GM21526 (cell line): ENCODE measurements at regions not wholly inside any gene's neighbourhood (a gene's known extent, or its start where the extent isn't known, plus 50 kb on each side); places are given as distances from the start of the nearest gene placed in this dataset.

Source experiments
- ATAC-seq: cut with Tn5 transposase; IDR thresholded peaks from one replicate; pipeline ENCODE4 v1.9.1; 2021; ENCODE audit warnings: moderate library complexity; ENCODE audit not compliant: unreplicated experiment, low FRiP score

DNA sequence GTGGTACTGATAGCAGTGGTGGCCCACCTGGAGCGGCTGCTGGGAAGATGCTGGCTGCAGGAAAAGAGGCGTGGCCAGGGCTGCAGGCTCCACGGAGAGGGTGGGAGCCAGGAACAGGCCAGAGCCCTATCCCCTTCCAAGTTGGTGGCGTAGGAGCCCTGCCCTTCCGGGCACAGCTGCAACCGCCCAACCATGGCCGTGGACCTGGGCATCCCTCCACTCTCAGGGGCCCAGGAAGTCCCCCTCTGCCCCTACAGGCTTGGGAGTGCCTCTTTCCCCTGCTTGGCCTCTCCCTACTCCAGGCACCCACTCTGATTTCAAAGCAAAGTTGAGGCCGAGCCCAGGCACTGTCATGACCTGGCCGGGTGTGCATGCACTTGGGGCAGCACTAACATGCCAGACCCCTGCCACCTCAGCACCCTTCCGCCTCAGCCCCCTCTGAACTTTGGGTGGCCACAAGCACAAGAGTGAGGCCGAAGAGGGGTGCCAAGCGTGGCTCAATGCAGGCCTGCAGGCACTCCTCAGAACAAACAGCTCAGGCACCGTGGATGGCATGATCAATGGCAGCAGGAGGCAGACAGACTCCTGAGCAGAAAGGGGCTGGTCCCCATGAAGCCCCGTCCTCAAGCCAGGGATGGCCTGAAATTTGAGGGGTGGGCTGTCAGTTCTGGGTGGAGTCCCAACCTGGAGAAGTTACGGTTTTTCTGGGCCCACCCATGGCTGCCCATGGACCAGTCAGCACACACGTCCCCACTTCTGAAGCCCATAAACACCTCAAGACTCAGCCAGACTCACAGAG lies 164.9 kb upstream of the PRNP start:
- no peak for ATAC-seq

DNA sequence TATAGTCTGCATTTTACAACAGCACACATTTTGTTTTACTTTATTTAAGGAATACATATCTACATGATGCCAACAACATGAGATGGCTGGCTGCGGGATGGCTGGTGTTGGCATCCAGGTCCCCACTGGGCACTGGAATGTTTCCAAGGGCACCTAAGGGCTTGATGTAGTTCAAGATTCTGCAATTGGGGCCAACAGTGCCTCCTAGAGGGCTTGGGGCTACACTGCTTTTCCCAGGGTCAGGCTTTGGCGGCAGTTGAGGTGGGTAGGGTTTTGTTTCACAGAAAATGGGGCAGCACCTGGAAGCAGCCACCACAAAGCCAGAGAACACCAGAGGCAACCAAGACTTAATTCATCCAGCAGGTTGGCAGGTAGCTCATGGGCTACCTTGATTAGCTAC lies 166.7 kb upstream of the PRNP start:
- ATAC-seq, result no peak

DNA sequence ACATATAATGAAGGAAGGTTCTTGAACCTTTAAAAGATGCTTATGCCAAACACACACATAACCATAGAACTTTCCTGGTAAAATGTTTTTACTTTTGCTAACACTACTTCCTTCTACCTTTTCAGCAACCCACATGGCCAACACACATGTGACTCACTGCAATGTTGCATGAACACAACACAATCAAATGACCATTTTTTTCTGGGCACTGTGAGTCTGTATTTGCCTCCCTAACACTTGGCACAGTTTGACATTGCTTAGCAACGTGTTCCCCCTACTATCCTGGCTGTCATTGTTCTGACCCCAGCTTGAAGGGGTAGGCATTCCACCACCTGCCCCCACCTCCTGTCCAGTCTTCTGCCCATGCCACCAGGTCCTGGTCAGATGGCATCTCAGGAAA lies 169.4 kb upstream of the PRNP start:
- no peak for ATAC-seq

DNA sequence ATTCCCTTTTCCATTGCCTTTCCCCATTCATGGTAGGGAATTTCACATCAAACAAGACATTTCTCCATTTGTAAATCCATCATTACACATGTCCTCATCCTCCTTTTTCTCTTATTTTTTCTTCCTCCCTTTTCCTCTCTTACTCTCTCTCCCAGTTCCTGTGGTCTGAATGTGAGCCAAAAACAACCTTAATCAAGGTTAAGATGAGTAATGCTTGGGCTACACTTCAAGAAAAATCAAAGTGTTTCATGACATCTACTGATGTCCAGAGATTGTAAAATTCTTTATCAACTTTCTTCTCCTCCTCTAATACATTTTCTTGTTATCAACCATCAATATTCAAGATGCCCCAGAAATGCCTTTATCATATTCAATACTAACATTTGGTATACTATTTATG lies 172.5 kb upstream of the PRNP start:
- ATAC-seq, result no peak

DNA sequence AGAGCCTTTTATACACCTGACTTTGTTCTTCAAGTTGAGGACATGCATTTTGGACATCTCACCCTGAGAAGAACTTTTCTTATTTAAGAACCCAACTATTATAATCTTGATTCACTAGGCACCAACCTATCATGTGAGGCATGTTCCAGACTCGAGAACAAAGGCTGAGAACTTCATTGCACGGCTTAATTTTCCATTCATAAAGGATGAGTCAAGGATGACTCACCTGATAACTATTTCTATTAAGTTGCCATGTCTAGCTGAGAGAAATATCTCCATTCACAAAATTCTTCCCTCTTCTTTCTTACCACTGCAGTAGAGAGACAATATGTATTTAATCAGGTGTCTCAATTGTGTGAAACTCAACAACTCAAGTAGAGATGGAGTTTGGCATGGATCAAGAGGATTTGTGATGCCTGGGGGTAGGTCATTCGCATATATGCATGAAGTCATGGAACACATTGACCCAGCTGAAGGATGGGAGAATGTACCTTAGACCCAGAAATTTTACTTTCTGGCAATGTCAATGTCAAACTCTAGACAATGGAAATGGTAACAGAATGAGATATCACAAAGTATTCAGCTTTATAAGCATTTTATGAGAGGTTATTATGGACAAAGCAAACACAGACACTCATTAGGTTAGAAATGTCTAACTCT lies 173.2 kb upstream of the PRNP start:
- ATAC-seq, result no peak

DNA sequence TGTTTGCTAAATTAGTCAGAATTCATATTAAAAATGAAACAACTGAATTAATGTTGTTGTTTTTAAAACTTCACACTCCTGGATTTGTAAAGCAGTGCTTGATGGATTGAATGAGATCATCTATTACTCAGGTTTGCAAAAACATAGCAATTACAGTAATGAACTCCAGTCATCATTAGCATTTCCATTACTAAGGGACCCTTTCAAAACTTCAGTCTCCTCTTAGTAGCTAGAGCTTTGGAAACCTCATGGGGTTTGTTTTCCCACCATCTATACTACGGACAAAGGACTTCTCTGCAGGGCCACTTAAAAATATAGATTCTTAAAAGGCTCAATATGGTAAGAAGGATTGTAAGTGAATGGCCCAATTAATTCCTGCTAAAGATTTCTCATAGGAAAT lies 174.5 kb upstream of the PRNP start:
- no peak for ATAC-seq

DNA sequence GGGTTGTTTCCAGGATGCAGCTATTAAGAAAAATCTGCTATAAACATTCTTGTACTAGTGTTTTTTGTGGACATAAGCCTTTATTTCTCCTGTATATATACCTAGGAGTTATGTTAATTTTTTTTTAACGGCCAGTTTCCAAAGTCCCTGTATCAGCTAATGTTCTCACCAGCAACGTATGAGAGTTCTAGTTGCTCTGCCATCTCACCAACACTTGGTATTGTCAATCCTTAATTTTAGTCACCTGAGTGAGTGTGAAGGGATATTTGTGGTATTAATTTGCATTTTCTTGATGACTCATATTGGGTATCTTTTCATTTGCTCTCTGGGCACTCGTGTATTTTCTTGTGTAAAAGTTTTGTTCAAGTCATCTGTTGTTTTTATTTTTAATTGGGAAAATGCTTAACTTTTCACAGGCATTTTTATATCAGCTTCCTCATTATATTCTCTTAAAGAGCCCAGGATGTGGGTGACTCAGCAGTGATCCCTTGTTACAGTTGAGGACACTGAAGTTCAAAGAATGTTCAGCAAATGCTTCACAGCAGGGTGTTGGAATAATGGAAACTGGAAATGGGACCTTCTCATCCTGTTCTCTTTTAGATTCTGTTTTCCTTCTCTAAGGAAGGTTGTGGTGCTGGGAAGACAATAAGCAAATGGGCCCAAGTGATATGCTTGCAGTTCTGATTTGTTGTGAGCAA lies 176.3 kb upstream of the PRNP start:
- ATAC-seq, result no peak

DNA sequence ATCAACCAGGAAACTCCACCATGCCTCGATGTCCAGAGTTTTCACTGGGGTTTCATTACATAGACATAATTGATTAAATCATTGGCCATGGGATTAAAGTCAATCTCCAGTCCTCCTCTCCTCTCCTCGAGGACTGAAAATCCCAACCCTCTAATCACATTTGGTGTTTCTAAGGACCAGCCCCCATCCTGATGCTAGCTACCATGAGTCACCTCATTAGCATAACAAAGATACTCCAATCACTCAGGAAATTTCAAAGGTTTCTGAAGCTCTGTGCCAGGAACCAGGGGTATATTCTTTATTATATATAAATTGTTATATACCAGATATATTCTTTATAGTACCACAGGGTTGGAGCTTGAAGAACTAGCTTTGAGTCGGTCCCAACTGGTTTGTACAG lies 177.5 kb upstream of the PRNP start:
- no peak for ATAC-seq

DNA sequence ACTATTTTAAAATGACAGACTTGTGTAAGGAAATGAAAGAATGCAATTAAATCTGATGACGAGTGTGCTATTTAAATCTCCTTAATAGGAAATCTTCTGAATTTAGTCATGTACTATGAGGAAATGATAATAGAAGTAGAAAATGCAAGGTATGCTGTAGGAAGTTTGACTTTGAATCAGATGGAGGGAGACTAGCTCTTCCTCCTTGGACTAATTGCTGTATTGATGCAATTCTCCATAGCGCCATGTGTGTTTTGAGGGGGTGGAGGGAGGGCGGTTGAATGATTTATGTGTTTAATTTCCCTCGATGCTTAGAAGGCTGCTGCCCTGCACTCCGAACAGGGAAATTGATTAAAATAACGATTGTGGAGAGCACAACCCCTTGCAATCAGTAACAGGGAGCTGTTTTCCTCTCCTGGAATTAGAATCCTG lies 179.0 kb upstream of the PRNP start:
- ATAC-seq, result no peak

DNA sequence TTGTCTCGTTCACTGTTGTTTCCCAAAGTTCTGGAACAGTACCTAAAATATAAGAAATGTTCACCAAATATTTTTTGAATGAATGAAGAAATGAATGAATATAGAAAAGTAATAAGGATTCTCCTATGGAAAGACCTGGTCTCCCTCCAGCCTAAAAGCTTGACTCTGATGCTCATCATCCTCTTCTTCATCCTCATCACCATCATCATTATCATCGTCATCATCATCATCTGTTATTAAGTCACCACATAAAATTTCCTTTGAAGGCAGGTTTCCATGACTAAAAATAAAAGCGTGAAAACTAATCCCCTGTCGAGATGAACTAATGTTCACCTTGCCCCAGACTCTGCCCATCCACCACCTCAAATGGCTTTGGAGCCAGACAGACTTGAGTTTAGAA lies 181.4 kb upstream of the PRNP start:
- no peak for ATAC-seq

DNA sequence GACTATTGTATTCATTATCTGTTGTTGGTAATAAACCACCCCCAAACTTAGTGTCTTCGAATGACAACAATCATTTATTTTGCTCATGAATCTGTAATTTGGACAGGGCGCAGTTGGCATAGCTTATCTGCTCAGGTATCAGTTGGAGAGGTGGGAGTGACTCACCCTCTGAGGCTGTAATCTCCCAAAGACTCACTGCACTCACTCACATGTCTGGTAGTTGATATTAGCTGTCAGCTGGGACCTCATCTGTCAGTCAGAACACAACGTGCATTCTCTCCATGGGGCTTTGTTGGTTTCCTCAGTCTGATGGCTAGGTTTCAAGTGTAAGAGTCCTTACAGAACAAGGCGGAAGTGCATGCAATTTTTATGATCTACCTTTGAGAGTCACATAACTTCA lies 183.5 kb upstream of the PRNP start:
- ATAC-seq, result no peak

DNA sequence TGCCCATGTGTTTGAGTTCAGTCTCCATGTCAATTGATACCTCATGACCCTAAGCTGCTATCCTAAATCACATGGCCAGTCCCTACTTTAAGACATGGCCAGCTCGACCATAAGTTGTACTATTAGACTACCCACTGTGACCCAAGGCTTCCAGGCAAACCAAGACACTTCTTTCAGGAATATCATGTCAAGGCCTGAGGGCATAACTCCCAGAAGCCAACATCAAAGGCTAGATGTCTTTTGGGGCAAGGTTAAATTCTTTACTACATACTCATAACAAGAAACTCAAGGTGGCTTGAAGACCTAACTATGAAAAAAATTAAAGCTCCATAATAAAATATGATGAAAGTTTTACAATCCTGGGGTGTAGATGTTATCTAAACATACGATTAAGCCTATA lies 192.9 kb upstream of the PRNP start:
- ATAC-seq, result no peak

DNA sequence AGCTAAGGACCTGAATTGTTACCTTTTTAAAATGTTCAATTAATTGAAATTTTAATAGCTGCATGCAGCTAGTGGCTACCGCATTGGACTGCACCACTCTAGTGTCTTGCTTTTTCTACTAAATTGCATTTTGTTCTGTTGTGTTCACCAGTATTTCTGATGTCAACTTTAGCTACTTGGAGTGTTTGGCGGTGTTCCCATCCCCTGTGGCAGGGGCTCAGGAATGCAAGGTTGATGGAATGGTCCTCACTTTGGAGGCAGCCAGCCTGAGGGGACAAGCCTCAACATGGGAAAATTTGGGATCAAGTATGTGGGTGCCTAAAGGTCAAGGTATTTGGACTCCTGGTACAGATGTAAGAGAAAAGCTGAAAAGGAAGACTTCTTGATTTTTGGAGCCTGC lies 194.6 kb upstream of the PRNP start:
- no peak for ATAC-seq

DNA sequence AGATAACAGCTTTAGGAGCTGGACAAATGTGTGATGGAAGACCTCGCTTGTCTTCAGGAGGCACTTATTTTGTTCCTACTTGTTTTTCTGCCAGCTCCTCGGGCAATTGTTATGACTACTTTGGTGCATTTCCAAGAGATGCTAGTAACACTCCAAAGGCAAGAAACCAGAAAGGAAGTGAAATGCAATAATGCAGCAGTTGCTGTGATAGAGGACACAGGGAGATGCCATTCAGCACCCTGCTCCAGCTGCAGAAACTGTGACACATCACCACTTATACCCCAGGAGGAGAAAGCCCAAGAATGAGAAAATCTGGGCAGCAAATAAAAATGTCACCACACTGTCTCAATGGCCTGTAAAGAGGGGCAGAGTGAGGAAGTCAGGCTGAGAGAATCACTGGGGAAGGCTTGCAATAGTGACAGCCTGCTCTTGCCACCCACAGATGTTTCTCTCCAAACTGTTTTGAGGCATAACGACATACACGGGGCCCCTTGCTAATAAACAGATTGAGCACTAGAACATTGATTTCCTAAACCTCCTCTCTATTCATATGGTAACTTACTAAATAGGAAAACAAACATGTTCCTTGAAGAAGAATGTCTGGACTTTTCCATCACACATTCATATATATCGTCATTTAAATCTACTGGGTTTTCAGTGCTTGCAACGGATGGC lies 195.5 kb upstream of the PRNP start:
- no peak for ATAC-seq

DNA sequence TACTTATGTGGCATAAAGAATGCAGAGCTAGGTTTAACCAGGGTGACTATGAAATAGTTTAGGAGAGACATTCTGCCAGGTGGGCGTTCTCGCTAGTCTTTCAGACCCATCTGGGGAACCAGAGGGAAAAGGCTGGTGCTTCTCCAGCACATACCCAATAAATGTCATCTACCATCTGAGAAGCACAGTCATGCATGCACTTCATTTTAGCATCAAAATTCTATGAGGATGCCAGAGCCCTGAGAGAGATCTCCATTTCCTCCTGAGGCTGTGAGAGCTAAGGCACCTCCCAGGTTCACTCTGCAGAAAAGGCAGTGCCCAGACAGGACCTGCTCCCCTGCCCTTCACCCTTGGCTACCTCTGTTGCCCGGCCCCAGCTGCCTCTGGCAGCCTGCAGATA lies 196.2 kb upstream of the PRNP start:
- ATAC-seq, result no peak

DNA sequence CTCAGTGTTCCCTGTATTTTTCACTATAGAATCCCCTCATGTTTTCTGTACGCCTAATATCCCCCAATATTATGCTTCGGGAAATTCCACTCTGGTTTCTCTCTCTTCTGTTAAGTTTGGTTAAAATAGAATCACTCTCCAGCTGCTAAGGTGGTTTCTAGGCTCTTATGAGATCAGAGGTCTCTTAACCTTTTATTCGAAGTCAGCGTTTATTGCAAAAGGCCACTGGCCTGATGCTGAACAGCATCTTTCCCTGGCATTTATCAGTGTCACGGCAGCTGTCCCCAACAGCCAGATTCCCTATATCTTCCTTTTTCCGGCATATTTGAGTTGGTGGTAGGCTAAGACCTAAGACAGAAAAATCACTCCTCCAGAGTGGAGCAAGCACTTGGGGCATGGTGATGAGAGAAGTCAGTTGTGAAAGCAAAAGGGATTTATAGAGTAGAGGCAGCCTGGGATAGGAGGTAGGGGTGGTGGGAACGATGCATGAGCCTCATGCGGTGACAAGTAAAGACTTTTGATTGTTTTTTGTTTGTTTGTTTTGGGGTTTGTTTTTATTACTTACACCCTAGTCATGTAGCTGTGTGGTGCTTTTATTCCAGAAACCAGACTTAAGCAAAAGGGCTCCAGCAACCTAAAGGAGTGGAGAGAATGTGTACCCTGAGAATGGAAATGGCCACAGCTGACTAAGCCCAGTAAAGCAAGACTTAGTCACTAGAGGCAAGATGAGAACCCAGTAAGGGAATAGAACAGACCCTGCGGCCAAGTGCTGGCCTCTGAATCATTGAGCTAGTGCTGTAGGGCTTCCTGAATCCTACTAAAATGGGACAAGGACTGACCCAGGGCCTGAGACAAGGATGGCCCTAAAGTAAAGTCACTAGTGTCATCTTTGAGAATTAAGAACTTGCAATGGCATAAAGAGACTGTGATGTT lies 197.6 kb upstream of the PRNP start:
- no peak for ATAC-seq

DNA sequence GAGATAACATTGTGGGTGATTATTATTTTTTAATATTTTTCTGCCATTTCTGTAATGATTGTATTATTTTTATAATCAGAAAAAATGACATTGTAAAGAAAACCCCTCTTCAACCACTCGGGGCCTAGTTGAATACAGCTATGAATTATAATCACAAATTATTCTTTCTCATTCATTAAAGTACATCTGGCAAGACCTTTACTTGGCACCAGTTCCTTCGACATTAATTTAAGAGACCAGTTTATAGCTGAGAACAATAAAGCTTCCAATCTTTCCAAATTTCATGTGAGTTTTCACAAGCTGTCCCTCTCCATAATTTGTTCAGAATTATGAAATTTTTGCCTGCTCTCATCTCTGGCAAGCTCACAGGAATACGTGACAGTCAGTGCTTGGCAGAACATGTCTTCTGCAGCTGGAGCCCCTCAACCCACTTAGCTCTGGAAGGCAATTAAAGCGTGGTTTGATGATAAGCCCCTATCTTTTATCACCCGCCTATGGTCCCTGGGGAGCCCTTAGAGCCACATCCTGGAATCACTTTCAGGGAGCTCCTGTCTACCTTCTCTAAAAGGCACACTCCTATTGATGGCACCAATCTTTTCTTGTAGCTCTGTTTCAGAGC lies 201.8 kb upstream of the PRNP start:
- no peak for ATAC-seq

DNA sequence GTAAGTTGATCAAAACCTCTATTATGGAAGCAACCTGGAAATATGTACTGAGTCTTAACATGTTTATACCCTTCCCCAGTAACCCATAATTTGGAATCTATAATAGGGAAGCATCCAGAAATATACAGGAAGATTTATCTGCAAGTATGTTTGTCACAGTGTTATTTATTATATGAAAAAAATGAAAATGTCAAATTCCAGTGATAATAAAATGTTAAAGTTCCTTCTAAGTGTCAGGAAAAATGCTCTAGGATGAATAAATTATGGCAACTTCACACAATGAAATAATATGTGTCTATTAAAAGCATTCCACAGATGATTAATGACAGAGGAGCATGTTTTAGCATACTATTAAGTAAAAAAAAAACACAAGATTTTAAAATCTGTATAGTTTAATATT lies 202.3 kb upstream of the PRNP start:
- ATAC-seq, result no peak

DNA sequence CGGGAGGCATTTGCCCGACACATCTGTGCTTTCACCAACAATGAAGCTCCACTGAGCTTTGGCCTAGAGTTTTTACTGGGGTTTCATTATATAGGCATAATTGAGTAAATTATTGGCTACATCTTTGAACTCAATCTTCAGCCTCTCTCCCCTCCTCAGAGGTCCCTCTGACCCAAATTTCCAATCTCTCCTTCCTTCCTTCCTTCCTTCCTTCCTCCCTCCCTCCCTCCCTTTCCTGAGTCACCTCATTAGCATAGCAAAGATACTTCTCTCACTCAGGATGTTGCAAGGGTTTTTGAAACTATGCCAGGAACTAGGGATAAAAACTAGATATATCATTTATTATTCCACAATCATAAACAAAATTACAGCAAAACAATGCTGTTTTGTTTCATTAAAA lies 202.8 kb upstream of the PRNP start:
- no peak for ATAC-seq

DNA sequence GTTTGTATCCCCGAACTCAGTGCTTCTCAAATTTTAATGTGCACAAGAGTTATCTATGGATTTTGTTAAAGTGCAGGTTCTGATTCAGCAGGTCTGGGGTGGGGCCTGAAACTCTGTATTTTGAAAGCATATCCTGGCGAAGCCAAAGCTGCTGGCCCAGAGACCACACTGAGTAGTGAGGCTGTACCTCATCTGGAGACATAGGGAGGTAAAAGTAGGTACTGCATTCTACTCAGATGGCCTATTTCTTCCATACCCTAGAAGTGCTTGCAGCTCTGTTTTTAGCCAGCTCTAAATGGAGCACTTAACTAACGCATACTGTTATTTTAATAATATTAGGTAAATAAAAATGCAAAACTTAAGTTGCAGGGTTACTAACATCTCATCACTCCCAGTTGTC lies 206.2 kb upstream of the PRNP start:
- no peak for ATAC-seq
